Stimulated activated CD8-positive, alpha-beta memory T cell treated with anti-CD3 and anti-CD28 coated beads, Interleukin-12 subunit alpha, Interleukin-12 subunit beta, amount 100 ng/mL, for 24 hours (primary cell): ENCODE measurements at regions not wholly inside any gene's neighbourhood (a gene's known extent, or its start where the extent isn't known, plus 50 kb on each side); places are given as distances from the start of the nearest gene placed in this dataset.

Experiments used
- DNase-seq: peaks from one replicate; pipeline ENCODE4 v3.0.0-alpha.2; 2020; ENCODE audit errors: extremely low read depth

DNA sequence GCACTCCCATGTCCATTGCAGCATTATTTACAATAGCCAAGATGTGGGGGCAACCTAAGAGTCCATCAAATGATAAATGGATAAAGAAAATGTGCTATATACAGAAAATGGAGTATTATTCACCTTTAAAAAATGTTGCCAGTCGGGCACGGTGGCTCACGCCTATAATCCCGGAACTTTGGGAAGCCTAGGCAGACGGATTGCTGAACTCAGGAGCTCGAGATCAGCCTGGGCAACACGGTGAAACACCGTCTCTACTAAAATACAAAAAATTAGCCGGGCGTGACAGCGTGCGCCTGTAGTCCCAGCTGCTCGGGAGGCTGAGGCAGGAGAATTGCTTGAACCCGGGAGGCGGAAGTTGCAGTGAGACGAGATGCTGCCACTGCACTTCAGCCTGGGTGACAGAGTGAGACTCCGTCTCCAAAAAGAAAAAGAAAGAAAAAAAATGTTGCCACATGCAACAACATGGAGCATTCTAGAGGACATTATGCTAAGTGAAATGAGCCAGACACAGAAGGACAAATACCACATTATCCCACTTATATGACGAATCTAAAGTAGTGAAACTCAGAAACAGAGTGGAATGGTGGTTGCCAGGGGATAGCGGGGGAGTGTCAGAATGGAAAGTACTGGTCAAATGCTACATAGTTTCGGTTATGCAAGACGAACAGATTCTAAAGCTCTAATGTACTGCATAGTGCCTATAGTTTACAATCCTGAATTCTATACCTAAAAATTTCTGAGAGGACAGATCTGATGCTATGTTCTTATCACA is 1385.6 kb upstream of the TMEFF2 start:
- DNase-seq: no peak

DNA sequence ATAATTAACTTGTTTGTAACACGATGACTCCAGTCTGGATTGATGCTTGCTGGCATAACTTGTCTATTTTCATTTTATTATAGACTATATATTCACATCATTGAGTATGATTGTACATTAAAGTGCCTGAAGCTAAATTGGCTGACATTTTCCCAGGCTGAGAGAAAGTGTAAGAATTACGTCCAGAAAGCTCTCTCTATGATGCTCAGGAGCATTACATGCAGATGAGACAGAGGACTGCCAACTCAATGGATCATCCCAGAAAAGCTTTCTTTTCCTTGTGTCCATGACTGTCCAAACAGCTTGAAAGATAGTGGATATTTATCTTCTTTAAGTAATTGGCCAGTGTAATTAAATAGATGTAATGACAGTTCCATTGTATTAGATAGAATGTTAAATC is 1372.2 kb upstream of the TMEFF2 start:
- DNase-seq: no peak

DNA sequence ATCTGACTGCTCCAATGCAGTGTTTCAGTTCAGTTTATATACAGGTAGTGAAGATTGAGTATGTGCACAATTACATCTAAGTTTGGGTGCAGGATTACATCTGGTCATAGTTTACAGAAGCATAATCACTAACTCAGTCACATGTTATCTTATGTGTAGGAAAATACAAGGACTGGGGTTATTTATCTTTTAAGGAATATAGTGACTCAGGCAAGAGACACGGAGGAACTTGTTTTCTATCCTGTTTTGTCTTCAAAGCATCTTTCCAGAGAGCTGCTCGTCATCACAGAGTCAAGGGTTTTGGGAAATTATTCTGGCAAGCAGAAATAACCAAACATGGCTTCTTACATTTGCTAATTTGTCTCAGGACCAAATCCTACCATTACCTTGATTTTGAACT is 1371.5 kb upstream of the TMEFF2 start:
- DNase-seq: no peak

DNA sequence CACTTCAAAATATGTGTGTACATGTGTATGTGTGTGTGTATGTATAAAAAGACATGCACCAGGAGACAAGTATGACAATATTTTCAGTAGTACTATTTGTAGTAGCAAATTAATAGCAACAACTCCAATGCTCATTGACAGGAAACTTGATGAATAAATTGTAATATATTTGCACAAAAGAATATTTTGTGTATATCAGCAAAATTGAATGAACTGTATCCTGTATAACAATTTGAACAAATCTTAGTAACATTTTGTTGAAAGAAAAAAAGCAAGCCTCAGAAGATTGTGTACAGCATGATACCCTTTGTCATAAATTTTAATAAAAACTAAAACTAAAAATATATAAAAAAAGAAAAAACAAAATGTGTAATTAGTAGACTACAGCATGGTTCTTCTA is 1367.3 kb upstream of the TMEFF2 start:
- no peak for DNase-seq

DNA sequence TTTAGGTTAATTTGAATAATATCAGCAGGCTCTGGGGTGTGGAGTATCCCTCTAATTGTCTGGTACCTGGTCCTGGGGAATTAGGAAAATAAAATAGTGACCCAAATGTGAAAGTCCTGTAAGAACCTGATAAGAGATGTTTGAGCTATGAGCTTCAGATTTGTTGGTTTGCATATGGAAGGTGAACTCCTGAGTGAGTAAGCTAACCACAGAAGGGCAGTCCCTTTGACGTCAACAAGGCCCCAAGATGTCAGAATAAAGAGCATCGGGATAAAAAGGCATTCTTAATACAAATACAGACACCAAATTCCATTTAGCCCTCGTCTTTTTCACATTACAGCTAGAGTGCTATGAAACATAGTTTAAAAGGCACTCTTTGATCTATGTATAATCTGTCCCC is 1366.3 kb upstream of the TMEFF2 start:
- no peak for DNase-seq

DNA sequence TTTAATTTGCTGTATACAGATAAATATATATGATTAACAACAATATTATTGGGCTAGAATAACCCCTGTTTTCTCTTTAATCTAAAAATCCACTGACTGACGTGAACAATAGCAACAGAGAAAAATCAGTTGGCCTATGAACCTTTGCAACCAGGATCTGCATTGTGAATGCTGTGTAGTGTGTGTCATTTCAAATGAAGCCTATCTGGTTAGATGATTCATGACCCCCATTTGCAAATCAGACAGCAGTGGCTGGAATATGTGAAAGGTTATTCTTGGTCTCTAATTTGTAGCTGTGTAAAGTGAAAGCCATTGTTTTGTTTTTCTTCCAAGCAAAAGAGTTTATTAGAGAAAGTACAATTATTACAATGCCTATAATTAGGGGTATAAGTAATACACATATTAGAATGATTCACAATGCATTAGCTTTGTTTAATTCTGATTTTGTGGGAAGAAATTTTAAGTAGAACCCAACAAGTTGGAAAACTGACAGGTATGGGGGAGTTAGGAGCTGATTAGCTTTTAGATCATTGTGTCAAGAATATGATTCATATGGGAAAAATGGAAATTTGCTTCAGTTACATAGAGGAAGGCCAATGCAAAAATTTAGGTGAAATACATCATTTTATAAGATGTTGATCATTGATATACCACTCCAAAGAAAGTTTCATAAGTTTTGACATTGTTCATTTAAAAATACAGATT is 1362.2 kb upstream of the TMEFF2 start:
- no peak for DNase-seq

DNA sequence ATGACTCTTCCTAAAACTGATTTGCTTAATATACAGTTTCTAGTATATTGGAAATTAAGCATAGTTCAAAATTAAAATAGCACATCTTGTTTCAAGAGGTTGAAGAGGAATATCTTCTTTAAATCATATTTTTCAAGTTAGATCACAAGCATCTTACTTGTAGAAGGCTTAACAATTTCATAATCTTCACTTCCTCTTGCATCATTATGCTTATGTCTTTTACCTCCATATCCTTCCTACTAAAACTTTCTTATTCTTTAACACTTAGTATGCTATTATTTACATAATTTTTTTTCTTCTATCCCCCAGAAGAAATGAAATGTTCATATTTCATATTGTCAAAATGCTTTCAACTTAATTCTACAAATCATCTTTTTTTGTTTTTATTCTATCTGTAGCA is 1354.9 kb upstream of the TMEFF2 start:
- DNase-seq: no peak

DNA sequence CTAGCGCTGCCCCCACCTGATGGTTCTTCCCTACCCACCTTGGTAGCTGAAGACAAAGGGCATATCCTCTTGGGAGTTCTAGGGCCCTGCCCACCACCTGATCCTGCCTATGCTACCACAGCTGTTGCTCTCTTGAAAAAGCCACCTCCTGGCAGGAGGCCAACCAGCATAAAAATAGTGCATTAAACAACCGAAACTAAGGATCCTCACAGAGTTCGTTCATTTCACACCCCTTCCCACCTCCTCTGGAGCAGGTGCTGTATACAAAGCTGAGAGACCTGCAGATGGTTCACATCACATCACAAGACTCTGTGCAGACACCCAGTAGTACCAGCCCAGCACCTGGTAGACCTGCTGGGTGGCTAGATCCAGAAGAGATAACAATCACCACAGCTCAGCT is 1348.0 kb upstream of the TMEFF2 start:
- DNase-seq: no peak

DNA sequence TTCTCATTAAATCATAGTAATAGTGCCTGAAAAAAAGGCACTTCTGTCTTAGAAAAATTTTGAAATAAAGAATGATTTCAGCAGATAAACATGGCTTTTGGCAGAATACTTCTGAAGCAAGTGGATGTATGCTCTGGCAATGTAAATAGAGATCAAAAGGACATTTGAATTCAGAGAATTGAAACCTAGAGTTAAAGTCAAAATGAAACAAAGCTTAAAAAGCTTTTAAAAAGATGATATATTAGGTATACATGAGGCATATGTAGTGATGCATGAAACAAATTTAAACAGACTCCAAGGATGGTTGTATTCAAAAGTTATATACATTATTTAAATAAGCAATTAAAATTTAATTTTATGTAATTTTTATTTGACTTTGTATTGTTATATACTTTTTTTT is 1344.5 kb upstream of the TMEFF2 start:
- no peak for DNase-seq

DNA sequence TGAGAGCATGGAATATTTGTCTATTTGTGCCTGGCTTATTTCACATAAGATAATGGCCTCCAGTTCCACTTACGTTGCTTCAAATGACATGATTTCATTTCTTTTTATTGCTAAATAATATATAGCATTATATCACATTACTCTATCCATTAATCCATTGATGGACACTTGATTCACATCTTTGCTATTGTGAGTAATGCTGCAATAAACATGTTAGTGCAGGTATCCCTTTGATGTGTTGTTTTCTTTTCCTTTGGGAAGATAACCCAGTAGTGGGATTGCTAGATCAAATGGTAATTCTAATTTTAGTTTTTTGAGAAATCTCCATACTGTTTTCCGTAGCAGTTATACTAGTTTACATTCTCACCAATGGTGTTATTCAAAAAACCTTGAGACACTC is 1343.3 kb upstream of the TMEFF2 start:
- DNase-seq: no peak

DNA sequence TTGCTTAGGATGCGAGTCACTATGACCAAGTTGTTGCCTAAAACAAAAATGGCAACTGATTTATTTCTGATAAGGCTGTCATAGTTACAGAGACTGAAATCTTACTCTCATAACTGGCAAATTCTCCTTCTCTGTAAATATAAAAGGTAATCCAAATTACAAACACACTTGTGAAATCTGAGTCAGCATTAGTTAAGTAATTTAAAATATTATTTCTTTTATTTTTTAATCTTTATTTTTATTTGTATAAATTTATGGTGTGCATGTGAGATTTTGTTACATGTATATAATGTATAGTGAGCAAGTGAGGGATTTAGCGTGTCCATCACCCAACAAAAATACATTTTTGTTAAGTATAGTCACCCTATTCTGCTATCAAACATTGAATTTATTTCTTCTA is 1342.8 kb upstream of the TMEFF2 start:
- no peak for DNase-seq

DNA sequence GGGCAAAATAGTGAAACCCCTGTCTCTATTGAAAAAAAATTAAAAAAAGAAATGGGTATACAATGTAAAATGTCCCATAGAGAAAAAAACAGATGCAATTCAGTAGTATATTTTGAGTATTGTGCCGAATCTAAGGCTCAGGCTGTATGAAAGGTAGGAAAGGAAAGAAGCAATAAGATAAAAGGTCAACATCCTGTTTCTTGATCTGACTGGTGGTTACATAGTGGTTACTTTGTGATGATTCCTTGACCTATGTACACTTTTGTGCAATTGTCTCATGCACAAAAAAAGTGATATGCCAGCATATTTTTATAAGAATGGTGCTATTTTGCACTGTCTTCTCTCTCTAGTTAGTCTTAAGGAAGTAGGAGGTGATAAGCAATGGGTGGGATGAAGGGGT is 1333.7 kb upstream of the TMEFF2 start:
- DNase-seq: no peak

DNA sequence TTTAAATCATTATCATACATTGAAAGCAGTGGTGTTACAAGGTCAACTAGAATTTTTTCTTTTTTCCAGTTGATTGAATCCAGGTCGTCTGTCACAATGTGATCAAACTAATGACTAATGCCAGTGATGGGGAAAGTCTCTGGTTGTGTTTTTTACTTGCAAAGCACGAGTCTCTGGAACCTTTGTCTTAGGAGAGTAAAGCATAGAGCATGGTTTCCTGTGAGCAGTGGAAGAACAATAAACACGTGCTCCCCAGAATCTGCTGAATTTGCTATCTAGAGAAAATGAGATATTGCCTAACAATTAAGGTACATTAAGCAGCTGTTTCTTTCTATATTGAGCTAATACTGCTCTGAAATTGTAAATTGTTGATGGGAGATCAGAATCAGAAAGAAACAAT is 1332.4 kb upstream of the TMEFF2 start:
- no peak for DNase-seq

DNA sequence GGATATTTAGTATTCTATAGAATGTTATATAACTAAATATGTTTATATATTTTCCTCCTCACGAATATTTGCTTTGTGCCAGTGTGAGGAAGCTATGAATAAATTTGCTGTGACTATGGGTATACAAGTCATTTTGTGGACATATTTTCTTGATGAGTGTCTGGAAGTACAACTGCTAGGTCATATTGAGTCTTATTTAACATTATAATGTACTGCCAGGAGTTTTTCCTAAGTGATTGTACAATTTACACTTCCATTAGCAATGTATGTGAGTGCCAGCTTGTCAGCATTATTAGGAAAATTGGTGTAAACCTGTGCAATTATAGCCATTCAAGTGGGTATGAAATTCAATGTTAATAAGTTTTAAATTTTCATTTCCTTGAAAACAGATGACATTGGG is 1328.9 kb upstream of the TMEFF2 start:
- no peak for DNase-seq

DNA sequence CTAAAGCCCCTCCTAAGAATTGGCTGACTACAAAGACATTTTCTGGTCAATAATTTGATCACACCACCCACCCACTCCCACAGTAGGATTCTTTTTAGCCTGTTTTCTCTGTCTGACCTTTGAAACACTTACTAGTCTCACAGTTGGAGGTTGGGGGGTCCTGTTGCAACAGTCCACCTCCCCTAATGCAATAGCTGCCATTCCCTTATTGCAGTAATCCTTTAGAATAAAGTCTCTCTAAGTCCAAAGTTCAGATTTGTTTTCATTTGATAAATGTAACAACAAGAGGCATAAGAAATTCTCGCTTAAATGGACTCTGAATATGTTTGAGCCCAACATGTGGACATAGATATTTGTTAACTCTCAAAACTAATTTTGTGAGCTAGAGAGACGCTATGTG is 1326.8 kb upstream of the TMEFF2 start:
- no peak for DNase-seq

DNA sequence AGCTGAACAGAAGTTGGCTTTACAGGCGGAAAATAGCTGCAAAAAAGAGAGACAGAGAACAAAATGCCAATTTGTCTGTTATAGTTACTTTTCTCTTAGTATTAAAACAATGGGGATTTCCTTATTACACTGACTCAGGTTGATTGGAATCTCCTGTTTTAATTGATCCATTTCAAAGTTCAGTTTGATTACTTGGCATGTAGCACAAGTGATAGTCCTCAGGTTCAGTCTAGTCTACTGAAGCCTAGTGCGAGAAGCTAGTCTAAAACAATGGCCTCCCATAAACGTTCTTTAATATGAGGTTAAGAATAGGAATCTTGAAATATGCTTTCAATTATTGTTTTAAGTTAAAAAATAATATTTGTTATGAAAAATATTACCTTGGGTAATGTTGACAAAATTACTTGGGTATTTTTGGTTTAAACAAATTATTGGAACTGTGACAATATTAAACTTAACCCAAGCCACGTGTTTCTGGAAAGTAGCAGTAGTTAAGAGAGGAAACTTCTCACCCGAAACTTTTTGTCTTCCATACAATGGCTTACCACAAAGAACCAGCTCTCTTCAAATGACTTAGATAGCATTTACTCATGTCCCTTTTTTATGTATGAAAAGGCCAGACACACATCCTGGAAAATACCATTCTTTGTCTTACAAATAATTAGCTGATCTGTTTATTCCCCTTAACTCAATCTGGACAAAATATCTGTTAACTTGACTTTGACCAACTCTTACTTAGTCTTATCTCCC is 1326.2 kb upstream of the TMEFF2 start:
- DNase-seq: no peak

DNA sequence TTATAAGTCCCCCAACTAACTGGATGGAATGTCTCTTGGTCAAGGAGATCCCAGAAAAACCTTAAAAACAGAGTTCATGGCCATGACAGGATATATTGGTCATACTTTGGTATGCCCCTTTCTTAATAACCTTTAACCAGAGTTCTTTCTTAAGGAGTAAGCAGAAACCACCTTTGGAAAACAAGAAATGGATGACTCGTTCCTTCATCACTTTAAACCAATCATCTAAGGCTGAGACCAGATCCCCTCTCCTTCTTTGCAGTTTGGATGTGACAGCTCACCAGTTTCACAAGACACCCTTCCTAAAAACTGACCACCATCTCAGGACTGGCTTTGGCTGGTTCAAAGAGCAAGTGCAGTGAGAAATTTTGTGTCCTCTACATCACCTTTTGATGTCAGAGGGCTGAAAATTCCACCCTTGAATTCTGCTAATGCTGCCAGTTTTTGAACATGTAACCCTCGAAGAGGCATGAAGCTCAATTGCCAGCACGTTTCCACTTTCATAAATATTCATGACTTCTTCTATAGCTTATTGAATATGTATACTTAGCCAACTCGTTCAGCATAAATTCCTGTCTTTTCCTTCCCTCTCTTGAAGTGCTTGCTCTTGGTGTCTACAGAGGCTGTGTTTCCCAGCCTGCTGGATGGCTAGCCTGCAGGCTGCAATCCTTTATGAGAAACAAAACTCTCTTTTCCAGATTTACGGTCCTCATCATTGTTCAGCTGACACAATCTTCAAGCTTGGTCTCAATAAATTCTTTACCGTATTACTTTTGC is 1323.5 kb upstream of the TMEFF2 start:
- DNase-seq: no peak

DNA sequence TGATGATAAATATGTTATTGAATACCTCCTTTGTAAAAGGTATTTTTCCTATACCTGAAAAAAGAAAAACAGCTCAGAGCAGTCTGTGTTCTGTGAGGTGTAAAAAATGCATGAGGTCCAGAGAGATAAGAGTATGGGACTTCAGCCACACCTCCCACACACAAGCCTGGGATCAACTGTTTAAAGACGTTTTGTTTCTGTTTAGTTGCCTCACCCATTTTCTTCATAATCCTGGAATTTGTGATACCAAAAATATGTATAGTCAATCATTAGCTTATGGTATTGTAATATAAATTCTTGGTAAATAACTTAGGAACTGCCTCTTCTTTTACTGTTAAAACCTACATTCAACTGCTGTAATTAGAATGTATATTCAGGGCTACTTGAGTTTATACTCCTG is 1322.9 kb upstream of the TMEFF2 start:
- DNase-seq: no peak

DNA sequence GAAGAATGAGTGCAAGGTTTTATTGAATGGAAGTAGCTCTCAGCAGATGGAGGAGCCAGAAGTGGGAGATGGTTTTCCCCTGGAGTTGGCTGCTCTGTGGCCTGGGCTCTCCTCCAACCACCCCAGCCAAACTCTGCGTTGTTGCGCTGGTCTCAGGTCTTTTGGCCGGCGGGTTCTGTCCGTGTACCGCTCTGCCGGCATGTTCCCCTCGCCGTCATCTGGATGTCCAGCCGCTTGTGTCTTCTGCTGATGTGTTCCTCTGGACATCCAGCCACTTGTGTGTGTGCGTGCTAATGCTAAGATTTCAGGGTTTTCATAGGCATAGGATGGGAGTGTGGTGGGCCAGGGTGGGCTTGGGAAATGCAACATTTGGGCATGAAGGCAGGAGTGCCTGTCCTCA is 1311.3 kb upstream of the TMEFF2 start:
- DNase-seq: no peak

DNA sequence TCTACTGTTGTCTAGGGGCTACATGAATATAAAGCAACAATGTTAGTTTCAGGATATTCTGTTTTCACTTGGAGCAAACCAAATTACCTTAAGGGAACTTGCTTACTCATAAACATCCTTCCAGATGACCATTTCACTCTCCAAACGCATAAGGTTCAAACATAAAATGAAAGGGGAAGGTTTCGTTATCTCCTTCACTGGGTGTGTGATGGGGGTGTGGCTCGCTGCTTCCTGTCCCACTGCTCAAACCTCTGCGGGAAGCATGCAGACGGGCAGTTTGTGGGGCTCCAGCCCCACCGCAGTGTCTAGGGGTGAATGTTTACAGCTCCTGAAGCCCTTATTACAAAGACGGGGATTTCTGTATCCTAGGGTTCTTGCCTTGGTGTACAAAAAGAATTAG is 1310.9 kb upstream of the TMEFF2 start:
- no peak for DNase-seq

DNA sequence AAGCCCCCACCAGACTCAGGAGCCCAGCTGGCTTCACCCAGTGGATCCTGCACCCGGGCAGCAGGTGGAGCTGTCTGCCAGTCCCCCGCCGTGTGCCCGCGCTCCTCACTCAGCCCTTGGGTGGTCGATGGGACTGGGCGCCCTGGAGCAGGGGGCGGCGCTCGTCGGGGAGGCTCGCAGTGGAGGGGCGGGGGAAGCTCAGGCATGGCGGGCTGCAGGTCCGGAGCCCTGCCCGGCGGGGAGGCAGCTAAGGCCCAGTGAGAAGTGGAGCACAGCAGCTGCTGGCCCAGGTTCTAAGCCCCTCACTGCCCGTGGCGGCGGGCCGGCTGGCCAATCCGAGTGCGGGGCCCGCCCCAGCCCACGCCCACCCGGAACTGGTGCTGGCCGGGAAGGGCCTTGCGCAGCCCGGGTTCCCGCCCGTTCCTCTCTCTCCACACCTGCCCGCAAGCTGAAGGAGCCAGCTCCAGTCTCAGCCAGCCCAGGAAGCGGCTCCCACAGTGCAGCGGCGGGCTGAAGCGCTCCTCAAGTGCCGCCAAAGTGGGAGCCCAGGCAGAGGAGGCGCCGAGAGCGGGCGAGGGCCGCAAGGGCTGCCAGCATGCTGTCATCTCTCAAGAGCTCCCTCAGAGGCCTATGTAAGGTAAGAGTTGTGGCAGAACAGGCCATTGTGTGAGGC is 1307.8 kb upstream of the TMEFF2 start:
- no peak for DNase-seq

DNA sequence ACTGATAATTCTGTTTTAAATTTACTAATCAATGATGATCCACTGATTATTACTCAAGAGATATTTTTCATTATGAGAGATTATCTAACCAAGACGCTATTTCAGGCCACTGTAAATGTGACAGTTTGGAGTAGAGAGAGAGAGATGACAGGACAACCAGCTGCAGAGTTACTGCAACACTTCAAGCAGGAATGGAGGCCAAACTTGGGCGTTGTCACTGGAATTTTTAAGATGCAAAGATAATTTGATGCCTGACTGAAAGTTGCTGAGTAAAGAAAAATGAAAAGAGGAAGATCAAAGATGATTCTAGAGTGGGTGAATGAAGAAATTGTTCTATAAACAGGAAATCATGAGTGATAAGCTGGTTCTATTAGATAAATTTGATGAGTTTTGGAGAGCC is 1302.1 kb upstream of the TMEFF2 start:
- no peak for DNase-seq
